ENCODE measurements at regions not wholly inside any gene's neighbourhood (a gene's known extent, or its start where the extent isn't known, plus 50 kb on each side); places are given as distances from the start of the nearest gene placed in this dataset.
"Not testable (repeated sequence)": the region's sequence is repeated elsewhere in the genome, so short reads cannot be mapped to it uniquely, and the experiment has no call there.

GRCh38 chrX:116290359-116290758 is 119.8 kb downstream of the AGTR2 start:
- no peak overlapping the region for H3K4me3 ChIP-seq (ENCODE audit: extremely low read depth, insufficient read depth, low read length, poor library complexity, severe bottlenecking)
- H3K27ac ChIP-seq (ENCODE audit: low read depth, low read length, severe bottlenecking), result no peak overlapping the region
- H3K36me3 ChIP-seq (ENCODE audit: control insufficient read depth, insufficient read depth, low read length), result no peaks in the 10 kb centered on the region
- H3K4me1 ChIP-seq (ENCODE audit: control insufficient read depth, insufficient read depth, low read length, poor library complexity, severe bottlenecking), result no peaks in the 10 kb centered on the region
- no CpG with 5 or more reads among the region's 1 CpG for WGBS, 2 experiments (ENCODE audit: insufficient coverage in 2 of 2)
- no peaks in the 10 kb centered on the region for H3K9me3 ChIP-seq (ENCODE audit: control insufficient read depth, low read length)

GRCh38 chrX:116292183-116292582 is 121.6 kb downstream of the AGTR2 start:
- Histone ChIP-seq H3K9me3 (ENCODE audit: control insufficient read depth, low read length) (no peaks in the 10 kb centered on the region), H3K27ac (ENCODE audit: low read depth, low read length, severe bottlenecking) (no peak overlapping the region), H3K4me3 (ENCODE audit: extremely low read depth, insufficient read depth, low read length, poor library complexity, severe bottlenecking) (no peak overlapping the region), H3K4me1 (ENCODE audit: control insufficient read depth, insufficient read depth, low read length, poor library complexity, severe bottlenecking) (no peaks in the 10 kb centered on the region), H3K36me3 (ENCODE audit: control insufficient read depth, insufficient read depth, low read length) (no peaks in the 10 kb centered on the region)
- WGBS, 2 experiments (ENCODE audit: insufficient coverage in 2 of 2), result no CpG with 5 or more reads among the region's 4 CpGs

GRCh38 chrX:116298956-116299355 is 128.4 kb downstream of the AGTR2 start:
- no peak overlapping the region for H3K27ac ChIP-seq (ENCODE audit: low read depth, low read length, severe bottlenecking)
- no peaks in the 10 kb centered on the region for H3K36me3 ChIP-seq (ENCODE audit: control insufficient read depth, insufficient read depth, low read length)
- WGBS, 2 experiments (ENCODE audit: insufficient coverage in 2 of 2), result 86 to 89% methylated on average over 1 to 3 of the region's 3 CpGs
- H3K9me3 ChIP-seq (ENCODE audit: control insufficient read depth, low read length), result no peaks in the 10 kb centered on the region
- H3K4me3 ChIP-seq (ENCODE audit: extremely low read depth, insufficient read depth, low read length, poor library complexity, severe bottlenecking), result no peak overlapping the region
- H3K4me1 ChIP-seq (ENCODE audit: control insufficient read depth, insufficient read depth, low read length, poor library complexity, severe bottlenecking), result no peaks in the 10 kb centered on the region

- H3K4me3 ChIP-seq (ENCODE audit: extremely low read depth, insufficient read depth, low read length, poor library complexity, severe bottlenecking), result no peak overlapping the region
These were observed 130.2 kb upstream of the SLC6A14 start for GRCh38 chrX:116306218-116306617.

GRCh38 chrX:116317409-116317808 is 119.0 kb upstream of the SLC6A14 start:
- Histone ChIP-seq H3K9me3 (ENCODE audit: control insufficient read depth, low read length) (no peaks in the 10 kb centered on the region), H3K36me3 (ENCODE audit: control insufficient read depth, insufficient read depth, low read length) (no peaks in the 10 kb centered on the region), H3K4me1 (ENCODE audit: control insufficient read depth, insufficient read depth, low read length, poor library complexity, severe bottlenecking) (no peaks in the 10 kb centered on the region), H3K4me3 (ENCODE audit: extremely low read depth, insufficient read depth, low read length, poor library complexity, severe bottlenecking) (no peak overlapping the region), H3K27ac (ENCODE audit: low read depth, low read length, severe bottlenecking) (no peak overlapping the region)
- 50% methylated on average over 1 of the region's 3 CpGs; no CpG with 5 or more reads in 1 of the 2 experiments for WGBS, 2 experiments (ENCODE audit: insufficient coverage in 2 of 2)

More at GRCh38 chrX:116306218-116306617, 130.2 kb upstream of the SLC6A14 start:
- WGBS, 2 experiments (ENCODE audit: insufficient coverage in 2 of 2), result 42 to 80% methylated on average over 1 to 2 of the region's 2 CpGs
- Histone ChIP-seq H3K36me3 (ENCODE audit: control insufficient read depth, insufficient read depth, low read length) (no peaks in the 10 kb centered on the region), H3K27ac (ENCODE audit: low read depth, low read length, severe bottlenecking) (no peak overlapping the region), H3K4me1 (ENCODE audit: control insufficient read depth, insufficient read depth, low read length, poor library complexity, severe bottlenecking) (no peaks in the 10 kb centered on the region), H3K9me3 (ENCODE audit: control insufficient read depth, low read length) (no peaks in the 10 kb centered on the region)

- H3K36me3 ChIP-seq (ENCODE audit: control insufficient read depth, insufficient read depth, low read length), result no peaks in the 10 kb centered on the region
- WGBS, 2 experiments (ENCODE audit: insufficient coverage in 2 of 2), result no CpG with 5 or more reads among the region's 1 CpG
- H3K4me1 ChIP-seq (ENCODE audit: control insufficient read depth, insufficient read depth, low read length, poor library complexity, severe bottlenecking), result no peaks in the 10 kb centered on the region
- no peak overlapping the region for H3K27ac ChIP-seq (ENCODE audit: low read depth, low read length, severe bottlenecking)
- no peak overlapping the region for H3K4me3 ChIP-seq (ENCODE audit: extremely low read depth, insufficient read depth, low read length, poor library complexity, severe bottlenecking)
- no peaks in the 10 kb centered on the region for H3K9me3 ChIP-seq (ENCODE audit: control insufficient read depth, low read length)
These were observed 117.7 kb upstream of the SLC6A14 start for GRCh38 chrX:116318672-116319071.

GRCh38 chrX:116321711-116322110 is 114.7 kb upstream of the SLC6A14 start:
- H3K9me3 ChIP-seq (ENCODE audit: control insufficient read depth, low read length), result no peaks in the 10 kb centered on the region
- H3K36me3 ChIP-seq (ENCODE audit: control insufficient read depth, insufficient read depth, low read length), result no peaks in the 10 kb centered on the region
- H3K4me1 ChIP-seq (ENCODE audit: control insufficient read depth, insufficient read depth, low read length, poor library complexity, severe bottlenecking), result no peaks in the 10 kb centered on the region
- no peak overlapping the region for H3K4me3 ChIP-seq (ENCODE audit: extremely low read depth, insufficient read depth, low read length, poor library complexity, severe bottlenecking)
- no CpG with 5 or more reads among the region's 2 CpGs for WGBS, 2 experiments (ENCODE audit: insufficient coverage in 2 of 2)
- no peak overlapping the region for H3K27ac ChIP-seq (ENCODE audit: low read depth, low read length, severe bottlenecking)

GRCh38 chrX:116332026-116332425 is 104.4 kb upstream of the SLC6A14 start:
- WGBS, 2 experiments (ENCODE audit: insufficient coverage in 2 of 2), result 80% methylated on average over 4 of the region's 7 CpGs; no CpG with 5 or more reads in 1 of the 2 experiments
- H3K4me3 ChIP-seq (ENCODE audit: extremely low read depth, insufficient read depth, low read length, poor library complexity, severe bottlenecking); H3K4me1 ChIP-seq (ENCODE audit: control insufficient read depth, insufficient read depth, low read length, poor library complexity, severe bottlenecking); H3K9me3 ChIP-seq (ENCODE audit: control insufficient read depth, low read length); H3K27ac ChIP-seq (ENCODE audit: low read depth, low read length, severe bottlenecking); H3K36me3 ChIP-seq (ENCODE audit: control insufficient read depth, insufficient read depth, low read length): not testable (repeated sequence)

- H3K4me1 ChIP-seq (ENCODE audit: control insufficient read depth, insufficient read depth, low read length, poor library complexity, severe bottlenecking), result not testable (repeated sequence)
These were observed 101.6 kb upstream of the SLC6A14 start for GRCh38 chrX:116334797-116335196.

GRCh38 chrX:116339407-116339806 is 97.0 kb upstream of the SLC6A14 start:
- no peaks in the 10 kb centered on the region for H3K36me3 ChIP-seq (ENCODE audit: control insufficient read depth, insufficient read depth, low read length)
- no peak overlapping the region for H3K27ac ChIP-seq (ENCODE audit: low read depth, low read length, severe bottlenecking)
- H3K4me1 ChIP-seq (ENCODE audit: control insufficient read depth, insufficient read depth, low read length, poor library complexity, severe bottlenecking), result no peaks in the 10 kb centered on the region
- no CpG with 5 or more reads among the region's 1 CpG for WGBS, 2 experiments (ENCODE audit: insufficient coverage in 2 of 2)
- no peaks in the 10 kb centered on the region for H3K9me3 ChIP-seq (ENCODE audit: control insufficient read depth, low read length)
- no peak overlapping the region for H3K4me3 ChIP-seq (ENCODE audit: extremely low read depth, insufficient read depth, low read length, poor library complexity, severe bottlenecking)

More at GRCh38 chrX:116334797-116335196, 101.6 kb upstream of the SLC6A14 start:
- not testable (repeated sequence) for H3K36me3 ChIP-seq (ENCODE audit: control insufficient read depth, insufficient read depth, low read length); H3K27ac ChIP-seq (ENCODE audit: low read depth, low read length, severe bottlenecking); H3K4me3 ChIP-seq (ENCODE audit: extremely low read depth, insufficient read depth, low read length, poor library complexity, severe bottlenecking); H3K9me3 ChIP-seq (ENCODE audit: control insufficient read depth, low read length)
- 65 to 72% methylated on average over 4 of the region's 7 CpGs for WGBS, 2 experiments (ENCODE audit: insufficient coverage in 2 of 2)

- Histone ChIP-seq H3K27ac (ENCODE audit: low read depth, low read length, severe bottlenecking) (no peak overlapping the region), H3K4me1 (ENCODE audit: control insufficient read depth, insufficient read depth, low read length, poor library complexity, severe bottlenecking) (no peaks in the 10 kb centered on the region), H3K4me3 (ENCODE audit: extremely low read depth, insufficient read depth, low read length, poor library complexity, severe bottlenecking) (no peak overlapping the region), H3K9me3 (ENCODE audit: control insufficient read depth, low read length) (no peaks in the 10 kb centered on the region), H3K36me3 (ENCODE audit: control insufficient read depth, insufficient read depth, low read length) (no peaks in the 10 kb centered on the region)
- 60 to 93% methylated on average over 1 to 3 of the region's 4 CpGs for WGBS, 2 experiments (ENCODE audit: insufficient coverage in 2 of 2)
These were observed 93.5 kb upstream of the SLC6A14 start for GRCh38 chrX:116342903-116343302.
